ENCODE measurements at regions not wholly inside any gene's neighbourhood (a gene's known extent, or its start where the extent isn't known, plus 50 kb on each side); places are given as distances from the start of the nearest gene placed in this dataset.
"Not testable (repeated sequence)": the region's sequence is repeated elsewhere in the genome, so short reads cannot be mapped to it uniquely, and the experiment has no call there.

DNA sequence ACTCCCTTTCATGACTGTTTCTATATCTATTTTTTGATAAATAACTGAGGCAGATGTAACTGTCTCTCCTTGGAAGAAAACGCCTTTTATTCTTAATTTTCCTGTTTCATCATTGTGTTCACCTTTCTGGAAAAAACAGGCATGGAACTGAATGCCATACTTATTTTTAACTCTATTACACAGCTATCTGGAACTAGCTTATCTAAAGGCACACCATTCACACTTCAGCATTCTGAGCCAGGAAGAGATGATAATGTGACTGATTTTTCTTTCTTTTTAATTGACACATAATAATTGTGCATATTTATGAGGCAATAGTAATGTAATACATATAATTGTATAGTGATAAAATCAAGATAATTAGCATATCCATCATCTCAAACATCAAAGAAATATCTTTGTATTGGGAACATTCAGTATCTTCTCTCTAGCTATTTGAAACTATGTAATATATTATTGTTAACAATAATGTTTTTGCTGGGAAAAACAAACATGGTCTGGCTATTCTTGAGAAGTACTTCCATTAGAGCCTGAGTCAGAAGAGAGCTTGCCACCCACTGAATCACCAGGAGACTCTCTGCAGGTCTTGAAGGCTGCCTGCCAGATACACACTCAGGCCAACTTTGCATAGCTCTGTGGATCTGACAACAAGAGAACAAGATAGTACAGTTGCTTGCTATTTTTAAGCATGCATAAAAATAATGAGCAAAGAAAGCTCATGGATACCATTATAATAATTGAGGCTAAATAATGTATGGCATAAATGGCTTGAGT is 501.0 kb upstream of the EDIL3 start:
- Mint-ChIP-seq H3K4me3 (no peak overlapping the region), H3K36me3 (peaks cover 1% of the 10 kb centered on the region), H3K27ac (no peak overlapping the region), H3K9me3 (peaks cover 6 to 7% (median 6%) of the 10 kb centered on the region in 3 donors), H3K4me1 (no peaks in the 10 kb centered on the region), H3K27me3 (no peaks in the 10 kb centered on the region)

DNA sequence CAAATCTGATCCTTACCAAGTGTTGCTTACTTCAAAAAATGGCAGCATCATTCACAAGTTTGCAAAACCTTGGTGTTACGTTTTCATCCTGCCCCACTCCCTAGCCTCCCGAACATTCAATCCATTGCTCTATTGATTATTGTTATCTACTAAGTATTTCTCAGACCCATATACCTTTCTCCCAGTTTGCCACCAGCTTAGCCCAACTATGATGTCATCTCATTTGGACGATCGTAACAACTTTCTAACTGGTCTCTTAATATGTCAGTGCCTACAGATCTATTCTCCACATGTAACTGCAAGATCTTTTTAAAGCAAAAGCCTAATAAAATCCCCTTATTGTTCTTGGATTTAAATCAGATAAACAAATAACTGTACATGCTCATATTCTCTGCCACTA is 497.1 kb upstream of the EDIL3 start:
- no peaks in the 10 kb centered on the region for H3K4me1 Mint-ChIP-seq
- no peak overlapping the region for H3K27ac Mint-ChIP-seq
- no peak overlapping the region for H3K4me3 Mint-ChIP-seq
- no peaks in the 10 kb centered on the region for H3K36me3 Mint-ChIP-seq
- no peaks in the 10 kb centered on the region for H3K27me3 Mint-ChIP-seq
- peaks cover 0 to 6% (median 1%) of the 10 kb centered on the region in 3 donors for H3K9me3 Mint-ChIP-seq

DNA sequence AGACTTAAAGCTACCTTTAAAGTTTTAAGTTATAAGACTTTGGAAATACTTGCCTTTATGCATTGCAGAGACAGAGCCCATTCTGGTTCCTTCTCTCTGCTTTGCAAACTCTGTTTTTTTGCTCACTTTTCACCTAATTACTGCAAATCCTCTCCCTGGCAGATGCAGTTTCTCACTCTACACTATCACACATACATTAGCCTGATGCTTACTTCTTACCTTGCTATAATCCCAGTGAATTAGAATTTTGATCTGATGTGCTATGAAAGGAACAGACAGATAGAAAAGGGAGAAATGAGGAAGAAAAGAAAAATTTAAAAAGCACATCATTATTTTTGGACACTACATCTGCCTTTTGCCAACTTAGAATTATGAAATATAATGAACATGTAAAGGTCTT is 489.5 kb upstream of the EDIL3 start:
- no peaks in the 10 kb centered on the region for H3K27me3 Mint-ChIP-seq

DNA sequence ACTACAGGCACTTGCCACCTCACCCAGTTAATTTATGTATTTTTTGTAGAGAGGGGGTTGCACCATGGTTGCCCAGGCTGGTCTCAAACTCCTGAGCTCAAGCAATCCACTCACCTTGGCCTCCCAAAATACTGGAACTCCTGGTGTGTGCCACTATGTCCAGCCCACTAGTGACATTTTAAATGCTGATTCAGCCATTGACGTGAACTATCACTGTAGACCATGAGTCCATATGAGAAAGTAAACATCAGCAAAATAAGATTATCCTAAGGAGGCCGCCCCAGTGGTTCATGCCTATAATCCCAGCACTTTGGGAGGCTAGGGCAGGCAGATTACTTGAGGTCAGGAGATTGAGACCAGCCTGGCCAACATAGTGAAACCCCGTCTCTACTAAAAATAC is 488.1 kb upstream of the EDIL3 start:
- Mint-ChIP-seq H3K36me3 (no peaks in the 10 kb centered on the region), H3K4me3 (no peak overlapping the region), H3K27ac (no peak overlapping the region), H3K9me3 (peaks cover 0 to 6% (median 4%) of the 10 kb centered on the region in 3 donors), H3K4me1 (no peaks in the 10 kb centered on the region), H3K27me3 (no peaks in the 10 kb centered on the region)

More for the DNA sequence above, 489.5 kb upstream of the EDIL3 start:
- Mint-ChIP-seq H3K4me1 (no peaks in the 10 kb centered on the region), H3K36me3 (no peaks in the 10 kb centered on the region), H3K27ac (no peak overlapping the region), H3K9me3 (peaks cover 0 to 5% (median 0%) of the 10 kb centered on the region in 3 donors), H3K4me3 (no peak overlapping the region)

DNA sequence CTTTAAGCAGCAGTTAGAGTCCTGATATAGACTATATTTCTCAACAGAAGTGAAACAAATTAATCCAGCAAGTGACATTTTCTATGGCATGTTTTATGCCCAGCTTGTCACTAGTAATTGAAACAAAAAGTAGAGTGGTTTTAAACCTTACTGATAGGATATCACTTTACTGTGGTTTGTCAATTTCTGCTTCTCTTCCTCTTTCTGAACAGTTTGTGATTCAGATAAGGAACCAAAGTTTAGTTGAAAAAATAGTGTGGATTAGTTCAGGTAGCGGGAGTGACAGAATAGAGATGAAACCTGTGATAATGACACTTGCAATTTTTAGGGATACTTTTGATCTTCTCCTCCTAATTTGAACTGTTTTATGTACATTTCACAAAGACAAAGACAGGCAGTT is 485.7 kb upstream of the EDIL3 start:
- Mint-ChIP-seq H3K27ac (no peak overlapping the region), H3K36me3 (no peaks in the 10 kb centered on the region), H3K27me3 (no peaks in the 10 kb centered on the region), H3K9me3 (peaks cover 0 to 6% (median 4%) of the 10 kb centered on the region in 3 donors), H3K4me3 (no peak overlapping the region), H3K4me1 (no peaks in the 10 kb centered on the region)

DNA sequence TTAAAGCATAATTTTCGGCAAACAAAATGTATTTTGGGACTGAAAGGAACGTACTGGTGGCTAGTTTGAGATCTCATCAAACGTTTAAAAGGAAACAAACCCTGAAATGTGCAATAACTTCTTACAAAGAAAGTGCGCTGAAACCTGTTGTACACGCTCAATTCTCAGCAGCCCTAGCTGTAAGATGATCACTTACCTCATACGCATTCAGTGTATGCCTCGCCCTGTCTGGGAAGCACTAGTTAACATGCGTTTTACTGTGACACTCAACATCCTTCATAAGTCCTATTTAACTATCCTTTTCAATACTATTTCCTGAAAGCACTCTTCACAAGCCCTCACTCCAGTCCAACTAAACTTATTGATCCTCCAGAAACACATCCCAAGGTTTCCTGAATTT is 485.0 kb upstream of the EDIL3 start:
- H3K27ac Mint-ChIP-seq = no peak overlapping the region

DNA sequence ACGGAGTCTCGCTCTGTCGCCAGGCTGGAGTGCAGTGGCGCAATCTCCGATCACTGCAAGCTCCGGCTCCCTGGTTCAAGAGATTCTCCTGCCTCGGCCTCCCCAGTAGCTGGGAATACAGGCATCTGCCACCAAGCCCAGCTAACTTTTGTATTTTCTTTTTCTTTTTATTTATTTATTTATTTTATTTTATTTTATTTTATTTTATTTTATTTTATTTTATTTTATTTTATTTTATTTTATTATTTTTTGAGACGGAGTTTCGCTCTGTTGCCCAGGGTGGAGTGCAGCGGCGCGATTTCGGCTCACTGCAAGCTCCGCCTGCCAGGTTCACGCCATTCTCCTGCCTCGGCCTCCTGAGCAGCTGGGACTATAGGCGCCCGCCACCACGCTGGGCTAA is 479.3 kb upstream of the EDIL3 start:
- H3K27me3 Mint-ChIP-seq, H3K4me3 Mint-ChIP-seq, H3K27ac Mint-ChIP-seq, H3K36me3 Mint-ChIP-seq, H3K4me1 Mint-ChIP-seq, H3K9me3 Mint-ChIP-seq: not testable (repeated sequence)

More for the DNA sequence above, 485.0 kb upstream of the EDIL3 start:
- H3K4me3 Mint-ChIP-seq = no peak overlapping the region
- H3K9me3 Mint-ChIP-seq = peaks cover 0 to 6% (median 4%) of the 10 kb centered on the region in 3 donors
- no peaks in the 10 kb centered on the region for H3K27me3 Mint-ChIP-seq
- H3K4me1 Mint-ChIP-seq = no peaks in the 10 kb centered on the region
- no peaks in the 10 kb centered on the region for H3K36me3 Mint-ChIP-seq

DNA sequence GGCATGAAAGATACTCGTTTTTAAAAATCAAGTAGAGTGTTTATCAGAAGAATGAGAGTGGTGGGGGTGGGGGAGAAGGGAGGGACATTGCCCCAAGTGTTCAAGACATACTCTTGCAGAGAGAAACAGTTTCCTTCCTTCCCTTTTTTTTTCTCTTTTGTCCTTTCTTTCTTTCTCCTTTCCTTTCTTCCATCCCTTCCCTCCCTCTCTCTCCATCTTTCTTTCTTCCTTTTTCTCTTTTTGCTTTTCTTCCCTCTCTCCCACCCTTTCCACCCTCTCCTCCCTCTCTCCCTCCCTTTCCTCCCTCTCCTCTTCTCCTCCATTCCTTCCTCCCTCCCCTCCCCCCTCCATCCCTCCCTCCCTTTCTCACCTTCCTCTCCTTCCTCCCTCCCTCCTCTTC is 478.3 kb upstream of the EDIL3 start:
- H3K27me3 Mint-ChIP-seq = no peaks in the 10 kb centered on the region
- H3K36me3 Mint-ChIP-seq = no peaks in the 10 kb centered on the region
- H3K27ac Mint-ChIP-seq = no peak overlapping the region
- peaks cover 0 to 3% (median 3%) of the 10 kb centered on the region in 3 donors for H3K9me3 Mint-ChIP-seq
- H3K4me1 Mint-ChIP-seq = no peaks in the 10 kb centered on the region
- no peak overlapping the region for H3K4me3 Mint-ChIP-seq

DNA sequence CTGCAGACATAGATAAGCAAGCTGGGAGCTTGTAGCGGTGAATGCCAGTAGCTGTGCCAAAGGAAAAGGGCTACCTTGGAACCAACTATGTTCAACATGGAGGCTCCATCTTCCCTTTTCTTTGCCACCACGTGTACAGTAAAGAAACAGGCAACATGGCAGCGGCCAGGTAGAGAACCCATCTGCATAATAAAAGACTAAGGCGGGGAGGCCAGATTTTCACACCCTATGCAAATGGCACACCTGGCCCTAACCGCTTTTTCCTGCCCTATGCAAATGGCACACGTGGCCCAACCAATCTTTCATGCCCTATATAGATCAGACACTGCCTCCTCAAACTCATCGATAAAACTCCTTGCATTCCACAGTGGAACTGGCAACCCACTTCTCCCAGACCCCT is 477.5 kb upstream of the EDIL3 start:
- no peaks in the 10 kb centered on the region for H3K27me3 Mint-ChIP-seq
- H3K4me1 Mint-ChIP-seq = no peaks in the 10 kb centered on the region
- peaks cover 3 to 5% (median 3%) of the 10 kb centered on the region in 3 donors for H3K9me3 Mint-ChIP-seq
- no peak overlapping the region for H3K4me3 Mint-ChIP-seq
- no peak overlapping the region for H3K27ac Mint-ChIP-seq
- H3K36me3 Mint-ChIP-seq = no peaks in the 10 kb centered on the region

DNA sequence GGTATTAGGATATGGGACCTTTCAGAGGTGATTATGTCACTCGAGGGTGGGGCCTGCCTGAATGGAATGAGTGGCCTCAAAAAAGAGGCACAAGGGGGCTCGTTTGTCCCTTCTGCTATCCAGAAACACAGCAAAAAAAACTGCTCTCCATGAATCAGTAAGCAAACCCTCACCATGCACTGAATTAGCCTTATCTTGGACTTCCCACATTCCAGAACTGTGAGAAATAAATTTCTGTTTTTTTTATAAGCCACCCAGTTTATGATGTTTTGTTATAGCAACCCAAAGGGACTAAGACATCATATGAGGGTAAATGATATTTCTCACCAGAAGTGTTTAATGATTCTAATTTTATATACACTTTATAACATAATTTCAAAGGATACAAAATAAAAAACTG is 476.6 kb upstream of the EDIL3 start:
- Mint-ChIP-seq H3K27me3 (no peaks in the 10 kb centered on the region), H3K36me3 (no peaks in the 10 kb centered on the region), H3K9me3 (peaks cover 3 to 13% (median 5%) of the 10 kb centered on the region in 3 donors), H3K4me3 (no peak overlapping the region), H3K4me1 (no peaks in the 10 kb centered on the region), H3K27ac (no peak overlapping the region)

DNA sequence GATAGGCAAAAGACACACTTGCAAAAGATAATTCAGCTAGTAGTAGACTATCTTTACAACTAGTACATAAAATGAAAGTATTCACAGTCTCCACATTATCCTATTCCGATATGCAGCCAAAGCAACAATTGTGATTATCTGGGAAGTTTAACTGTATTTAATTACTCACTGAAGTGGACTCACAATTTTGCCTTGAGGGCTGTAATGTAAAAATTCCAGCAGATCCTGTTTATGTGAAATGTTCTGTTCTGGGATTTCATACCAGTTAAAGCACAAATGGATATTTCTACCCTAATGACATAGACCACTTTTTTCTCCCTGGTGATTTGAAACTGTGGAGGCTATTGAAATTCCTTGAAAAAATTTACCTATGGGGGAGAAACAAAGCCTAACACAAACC is 474.4 kb upstream of the EDIL3 start:
- H3K4me1 Mint-ChIP-seq = no peaks in the 10 kb centered on the region
- peaks cover 3 to 17% (median 5%) of the 10 kb centered on the region in 3 donors for H3K9me3 Mint-ChIP-seq
- no peaks in the 10 kb centered on the region for H3K27me3 Mint-ChIP-seq
- H3K36me3 Mint-ChIP-seq = no peaks in the 10 kb centered on the region
- no peak overlapping the region for H3K4me3 Mint-ChIP-seq
- H3K27ac Mint-ChIP-seq = no peak overlapping the region

DNA sequence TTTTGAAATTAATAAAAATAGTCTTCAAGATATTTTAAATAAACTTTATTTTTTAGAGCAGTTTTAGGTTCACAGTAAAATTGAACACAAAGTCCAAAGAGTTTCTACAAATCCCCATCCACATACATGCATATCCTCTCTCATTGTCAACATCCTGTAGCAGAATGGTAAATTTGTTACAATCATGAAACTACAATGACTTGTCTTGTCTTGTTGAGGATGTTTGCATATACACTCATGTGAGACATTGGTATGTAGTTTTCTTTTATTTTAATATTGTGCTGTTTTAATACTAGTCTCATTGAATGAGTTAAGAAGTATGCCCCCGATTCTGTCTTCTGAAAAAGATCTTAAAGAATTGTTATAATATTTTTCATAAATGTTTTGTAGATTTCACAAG is 447.0 kb upstream of the EDIL3 start:
- Mint-ChIP-seq H3K4me3 (no peak overlapping the region), H3K27me3 (no peaks in the 10 kb centered on the region), H3K36me3 (no peaks in the 10 kb centered on the region), H3K9me3 (peaks cover 0 to 5% (median 0%) of the 10 kb centered on the region in 3 donors), H3K27ac (no peak overlapping the region), H3K4me1 (no peaks in the 10 kb centered on the region)

DNA sequence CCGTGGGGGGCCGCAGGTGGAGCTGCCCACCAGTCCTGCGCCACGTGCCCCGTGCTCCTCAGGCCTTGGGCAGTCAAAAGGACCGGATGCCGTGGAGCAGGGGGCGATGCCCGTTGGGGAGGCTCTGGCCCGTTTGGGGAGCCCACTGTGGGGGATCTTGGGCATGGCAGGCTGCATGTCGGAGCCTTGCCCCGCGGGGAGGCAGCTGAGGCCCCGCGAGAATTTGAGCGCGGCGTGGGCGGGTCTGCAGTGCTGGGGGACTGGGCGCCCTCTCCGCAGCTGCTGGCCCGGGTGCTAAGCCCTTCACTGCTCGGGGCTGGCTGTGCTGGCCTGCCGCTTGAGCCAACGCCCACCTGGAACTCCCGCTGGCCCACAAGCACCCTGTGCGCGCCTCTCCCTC is 445.6 kb upstream of the EDIL3 start:
- Mint-ChIP-seq H3K27me3 (no peaks in the 10 kb centered on the region), H3K27ac (no peak overlapping the region), H3K4me1 (no peaks in the 10 kb centered on the region), H3K9me3 (peaks cover 0 to 5% (median 0%) of the 10 kb centered on the region in 3 donors), H3K36me3 (no peaks in the 10 kb centered on the region), H3K4me3 (no peak overlapping the region)

DNA sequence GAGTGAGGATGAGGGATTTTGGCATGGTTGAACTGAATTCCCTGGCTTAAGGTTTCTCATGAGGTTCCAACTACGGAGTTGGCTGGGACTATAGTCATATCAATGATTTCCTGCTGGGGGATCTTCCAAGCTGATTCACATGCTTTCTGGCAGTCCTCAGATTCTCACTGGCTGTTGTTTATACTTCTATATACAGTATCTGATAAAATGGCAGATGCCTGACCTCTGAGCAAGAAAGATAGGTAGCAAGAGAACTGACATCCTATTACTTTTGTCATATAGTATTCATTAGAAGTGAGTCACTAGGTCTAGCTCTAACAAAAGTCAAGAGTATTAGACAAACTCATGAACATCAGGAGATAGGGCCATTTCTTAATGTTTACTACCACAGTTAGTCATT is 440.9 kb upstream of the EDIL3 start:
- Mint-ChIP-seq H3K27me3 (no peaks in the 10 kb centered on the region), H3K9me3 (peaks cover 0 to 2% (median 0%) of the 10 kb centered on the region in 3 donors), H3K4me1 (no peaks in the 10 kb centered on the region)

DNA sequence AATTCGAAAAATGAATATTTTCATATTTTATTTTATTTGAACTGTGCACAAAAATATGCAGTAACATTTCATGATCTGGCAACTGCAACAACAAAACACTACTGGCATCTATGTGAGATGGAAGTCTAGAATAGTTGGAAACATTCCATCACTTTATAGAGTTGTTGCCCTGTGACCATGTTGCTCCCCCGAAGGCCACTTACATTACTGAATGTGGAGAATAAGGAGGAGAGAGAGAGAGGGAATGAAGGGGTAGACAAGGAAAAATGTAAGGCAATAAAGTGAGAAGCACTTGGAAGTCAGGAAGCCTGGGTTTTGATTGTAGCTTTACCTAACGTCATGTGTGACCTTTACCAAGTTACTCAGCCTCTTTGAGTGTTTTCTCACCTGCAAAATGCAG is 437.2 kb upstream of the EDIL3 start:
- Mint-ChIP-seq H3K4me3 (no peak overlapping the region), H3K4me1 (no peaks in the 10 kb centered on the region), H3K9me3 (no peaks in the 10 kb centered on the region), H3K27me3 (no peaks in the 10 kb centered on the region), H3K36me3 (no peaks in the 10 kb centered on the region), H3K27ac (no peak overlapping the region)

More for the DNA sequence above, 440.9 kb upstream of the EDIL3 start:
- no peak overlapping the region for H3K4me3 Mint-ChIP-seq
- no peak overlapping the region for H3K27ac Mint-ChIP-seq
- no peaks in the 10 kb centered on the region for H3K36me3 Mint-ChIP-seq

DNA sequence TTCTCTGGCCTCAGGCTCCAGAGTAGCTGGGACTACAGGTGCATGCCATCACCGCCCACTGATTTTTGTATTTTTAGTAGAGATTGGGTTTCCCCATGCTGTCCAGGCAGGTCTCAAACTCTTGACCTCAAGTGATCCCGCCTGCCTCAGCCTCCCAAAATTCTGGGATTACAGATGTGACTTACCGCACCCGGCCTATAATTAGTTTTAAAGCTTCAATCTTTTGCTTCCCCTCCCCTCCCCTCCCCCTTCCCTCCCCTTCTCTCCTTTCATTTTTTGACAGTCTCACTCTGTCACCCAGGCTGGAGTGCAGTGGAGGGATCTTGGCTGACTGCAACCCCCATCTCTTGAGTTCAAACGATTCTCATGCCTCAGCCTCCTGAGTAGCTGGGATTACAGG is 433.3 kb upstream of the EDIL3 start:
- Mint-ChIP-seq H3K9me3 (peaks cover 0 to 3% (median 2%) of the 10 kb centered on the region in 3 donors), H3K4me1 (peaks cover 0 to 2% (median 0%) of the 10 kb centered on the region in 3 donors), H3K27me3 (no peaks in the 10 kb centered on the region), H3K27ac (no peak overlapping the region), H3K36me3 (no peaks in the 10 kb centered on the region), H3K4me3 (no peak overlapping the region)
